Mucosa of stomach (tissue), 1 donor: ENCODE measurements at regions not wholly inside any gene's neighbourhood (a gene's known extent, or its start where the extent isn't known, plus 50 kb on each side); places are given as distances from the start of the nearest gene placed in this dataset.
A peak's percentile ranks its signal among the peaks of the same experiment; 100 is the strongest.
"Not testable (repeated sequence)": the region's sequence is repeated elsewhere in the genome, so short reads cannot be mapped to it uniquely, and the experiment has no call there.

Source experiments
- H3K27me3 ChIP-seq: one replicate; pipeline ENCODE4 v1.7.0; 2013; ENCODE audit warnings: mild to moderate bottlenecking, low read length; ENCODE audit not compliant: control insufficient read depth, insufficient read depth
- H3K36me3 ChIP-seq: one replicate; pipeline ENCODE4 v1.7.0; 2013; ENCODE audit warnings: low read length; ENCODE audit not compliant: control insufficient read depth, insufficient read depth
- H3K4me1 ChIP-seq: one replicate; pipeline ENCODE4 v1.7.0; 2013; ENCODE audit warnings: mild to moderate bottlenecking, low read length; ENCODE audit not compliant: control insufficient read depth, insufficient read depth
- H3K4me3 ChIP-seq: one replicate; pipeline ENCODE4 v1.7.0; 2013; ENCODE audit warnings: low read length
- H3K9ac ChIP-seq: one replicate; pipeline ENCODE4 v1.7.0; 2013; ENCODE audit warnings: mild to moderate bottlenecking, low read length, moderate library complexity
- H3K9me3 ChIP-seq: one replicate; pipeline ENCODE4 v1.7.0; 2013; ENCODE audit warnings: mild to moderate bottlenecking, low read length, moderate library complexity; ENCODE audit not compliant: control insufficient read depth
- donor health status: Pancreatic carcinoma.

DNA sequence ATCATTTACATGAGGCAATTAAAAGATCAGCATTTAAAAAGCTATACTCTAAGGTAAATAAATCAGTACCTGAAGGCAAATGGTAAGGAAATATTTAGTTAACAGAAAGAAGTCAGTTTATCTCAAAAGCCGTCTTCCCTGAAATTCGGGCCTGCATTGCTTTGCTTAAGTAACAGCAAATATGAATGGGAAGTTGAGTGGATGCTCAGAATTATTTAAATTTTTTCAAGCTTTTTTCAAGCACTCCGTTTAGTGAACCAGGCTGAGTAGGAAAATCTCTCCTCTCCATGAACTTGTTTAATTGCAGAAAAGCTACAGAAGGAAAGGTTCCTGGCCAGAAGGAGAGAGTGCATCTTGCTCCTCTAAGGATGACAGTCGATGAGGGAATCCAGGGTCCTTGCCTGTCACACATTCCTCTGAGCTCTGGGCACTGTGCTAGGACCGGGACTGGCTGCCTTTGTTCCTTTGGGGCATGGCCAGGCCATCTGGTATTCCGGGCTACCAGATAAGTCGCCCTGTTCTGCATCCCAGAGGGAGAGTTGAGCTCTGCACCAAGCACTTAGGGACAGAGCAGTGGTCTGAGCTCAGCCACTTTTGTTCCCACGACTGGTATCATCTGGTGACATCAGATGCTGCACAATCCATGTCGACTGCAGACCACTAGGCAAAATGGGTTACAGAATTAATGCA is 77.6 kb downstream of the RIN2 start:
- Histone ChIP-seq H3K36me3 (no peaks in the 10 kb centered on the region), H3K4me1 (no peaks in the 10 kb centered on the region), H3K4me3 (no peak overlapping the region), H3K27me3 (no peaks in the 10 kb centered on the region), H3K9ac (no peak overlapping the region), H3K9me3 (no peaks in the 10 kb centered on the region)

DNA sequence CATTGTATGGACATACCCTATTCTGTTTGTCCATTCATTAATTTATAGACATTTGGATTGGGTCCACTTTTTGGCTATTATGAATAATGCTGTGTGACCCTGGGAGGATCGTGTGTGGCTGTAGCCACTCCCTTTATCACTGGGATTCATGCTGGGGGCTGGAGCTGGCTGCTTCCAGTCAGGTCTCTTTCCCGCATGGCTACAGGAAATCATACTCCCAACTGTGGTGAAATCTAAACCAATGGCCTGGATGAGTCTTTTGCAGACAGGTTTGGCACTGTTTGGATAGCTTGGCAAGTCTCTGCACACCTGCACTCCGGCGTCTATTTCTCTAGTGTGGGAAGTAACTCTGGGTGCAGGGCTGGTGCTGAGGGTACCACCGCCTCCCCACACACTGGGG is 80.4 kb downstream of the RIN2 start:
- Histone ChIP-seq H3K4me3 (no peak overlapping the region), H3K4me1 (no peaks in the 10 kb centered on the region), H3K9ac (no peak overlapping the region)

GRCh38 chr20:19839053-19839452 is 81.0 kb downstream of the RIN2 start:
- H3K9ac ChIP-seq: no peak overlapping the region
- no peaks in the 10 kb centered on the region for H3K4me1 ChIP-seq
- H3K9me3 ChIP-seq: no peaks in the 10 kb centered on the region
- no peaks in the 10 kb centered on the region for H3K27me3 ChIP-seq
- H3K4me3 ChIP-seq: no peak overlapping the region
- no peaks in the 10 kb centered on the region for H3K36me3 ChIP-seq

More for the DNA sequence above, 80.4 kb downstream of the RIN2 start:
- Histone ChIP-seq H3K36me3 (no peaks in the 10 kb centered on the region), H3K9me3 (no peaks in the 10 kb centered on the region), H3K27me3 (no peaks in the 10 kb centered on the region)

DNA sequence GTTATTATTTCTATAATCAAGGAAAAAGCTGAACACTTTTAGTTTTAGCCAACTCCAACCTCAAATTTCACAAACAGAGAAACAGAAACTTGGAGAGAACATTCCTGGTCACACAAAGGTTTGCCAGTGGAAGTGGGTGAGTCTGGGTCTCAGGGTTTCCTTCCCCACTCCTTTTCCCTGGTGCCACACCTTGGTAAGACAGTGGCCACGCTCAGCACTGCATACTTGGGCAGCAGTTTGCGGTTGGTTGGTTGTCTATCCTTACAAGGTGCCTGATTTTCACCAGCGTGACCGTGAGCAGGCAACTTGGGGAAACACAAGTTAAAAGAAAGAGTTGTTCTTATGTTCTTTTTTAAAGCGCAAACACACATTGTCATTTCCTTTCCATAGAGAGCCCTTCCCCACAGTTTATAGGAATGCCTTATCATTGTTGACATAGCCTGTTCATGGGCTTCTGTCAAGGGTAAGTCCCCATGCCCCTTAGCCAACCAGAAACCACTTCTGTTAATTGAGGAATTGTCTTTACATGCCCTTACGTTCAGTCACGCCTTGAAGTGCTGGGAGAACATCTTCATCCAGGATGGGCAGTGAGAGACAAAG is 82.2 kb downstream of the RIN2 start:
- Histone ChIP-seq H3K4me3 (no peak overlapping the region), H3K27me3 (no peaks in the 10 kb centered on the region), H3K4me1 (no peaks in the 10 kb centered on the region), H3K9me3 (no peaks in the 10 kb centered on the region), H3K36me3 (no peaks in the 10 kb centered on the region), H3K9ac (no peak overlapping the region)

GRCh38 chr20:19841740-19842139 is 83.7 kb downstream of the RIN2 start:
- no peaks in the 10 kb centered on the region for H3K4me1 ChIP-seq
- no peaks in the 10 kb centered on the region for H3K9me3 ChIP-seq
- H3K4me3 ChIP-seq: no peak overlapping the region
- no peaks in the 10 kb centered on the region for H3K27me3 ChIP-seq
- no peak overlapping the region for H3K9ac ChIP-seq
- H3K36me3 ChIP-seq: no peaks in the 10 kb centered on the region

GRCh38 chr20:19844850-19845249 is 86.8 kb downstream of the RIN2 start:
- H3K9me3 ChIP-seq, H3K36me3 ChIP-seq: not testable (repeated sequence)

DNA sequence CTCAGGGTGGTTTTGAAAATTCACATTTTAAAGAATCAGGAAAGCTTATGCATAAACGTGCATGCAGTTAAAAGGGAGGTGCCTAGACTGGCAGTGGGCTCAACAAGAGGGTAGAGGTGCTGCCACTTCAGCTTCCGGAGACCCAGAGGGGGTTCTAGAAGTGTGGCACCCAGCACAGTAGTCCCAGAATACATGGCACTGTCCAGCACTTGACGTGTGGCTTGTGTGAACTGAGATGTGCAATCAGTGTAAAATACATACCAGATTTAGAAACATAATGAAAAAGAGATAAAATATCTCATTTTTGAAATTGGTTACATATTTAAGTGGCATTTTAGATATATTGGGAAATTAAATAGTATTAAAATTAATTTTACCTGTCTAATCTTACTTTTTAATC is 89.3 kb downstream of the RIN2 start:
- no peaks in the 10 kb centered on the region for H3K36me3 ChIP-seq
- no peak overlapping the region for H3K4me3 ChIP-seq
- H3K9me3 ChIP-seq: no peaks in the 10 kb centered on the region
- no peak overlapping the region for H3K9ac ChIP-seq
- no peaks in the 10 kb centered on the region for H3K27me3 ChIP-seq
- H3K4me1 ChIP-seq: peaks cover 6% of the 10 kb centered on the region

More at GRCh38 chr20:19844850-19845249, 86.8 kb downstream of the RIN2 start:
- not testable (repeated sequence) for H3K4me1 ChIP-seq, H3K27me3 ChIP-seq, H3K4me3 ChIP-seq, H3K9ac ChIP-seq

DNA sequence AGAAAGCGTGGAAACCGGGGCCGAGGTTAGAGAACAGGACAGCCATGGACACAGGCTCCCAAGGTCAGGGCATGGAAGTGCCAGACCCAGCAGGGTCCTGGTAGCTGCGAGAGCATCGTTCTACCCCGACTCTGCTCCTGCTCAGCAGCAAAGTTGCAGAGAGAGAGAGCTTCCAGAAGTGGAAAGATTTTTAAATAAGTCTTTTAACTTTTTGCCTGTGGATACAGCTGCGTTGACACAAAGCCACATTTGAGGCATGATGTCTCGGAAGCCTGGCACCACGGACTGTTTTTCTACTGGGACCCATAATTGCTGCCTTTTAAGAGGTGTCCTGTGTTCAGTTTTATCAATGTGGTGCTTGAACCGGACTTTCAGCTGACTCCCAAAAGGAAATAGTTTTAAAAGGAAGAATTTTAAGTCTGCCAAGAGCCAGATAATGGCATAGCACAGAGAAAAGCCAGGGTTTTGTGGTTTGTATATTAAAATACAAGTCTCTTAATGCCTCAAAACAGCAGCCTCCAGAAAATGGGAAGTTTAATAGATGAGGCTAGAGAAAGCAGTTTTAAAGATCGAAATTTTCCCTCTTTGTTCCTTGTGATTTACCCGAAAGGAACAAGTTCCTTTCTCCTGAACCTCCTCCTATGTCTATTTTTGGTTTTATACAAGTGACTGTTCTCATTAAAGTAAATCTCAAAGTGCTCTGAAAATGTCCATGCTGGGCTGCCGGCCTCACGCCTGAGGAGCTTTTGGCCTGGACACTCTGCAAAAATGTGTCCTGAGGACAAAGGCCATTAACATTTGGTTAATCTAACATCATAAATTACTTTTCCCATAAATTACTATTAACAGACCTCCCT is 91.5 kb downstream of the RIN2 start:
- peak overlapping the region; percentile 24 for H3K9ac ChIP-seq

DNA sequence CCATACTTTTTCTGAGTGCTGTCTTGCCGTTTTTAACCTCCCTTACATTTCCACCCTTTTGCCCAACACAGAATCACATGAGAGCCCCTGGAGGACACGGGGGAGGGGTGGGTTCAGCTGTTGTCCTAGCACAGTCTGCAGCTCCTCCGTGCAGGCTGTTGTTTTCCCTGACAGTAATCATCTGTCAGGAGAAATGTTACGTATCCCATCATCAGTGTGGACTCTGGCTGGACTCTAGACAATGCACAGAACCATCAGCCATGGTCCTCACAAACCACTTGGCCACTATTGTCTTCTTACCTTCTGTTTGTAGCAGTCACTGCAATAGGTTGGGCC is 92.1 kb downstream of the RIN2 start:
- H3K4me1 ChIP-seq: peaks cover 6% of the 10 kb centered on the region
- no peaks in the 10 kb centered on the region for H3K27me3 ChIP-seq
- no peak overlapping the region for H3K4me3 ChIP-seq
- no peaks in the 10 kb centered on the region for H3K9me3 ChIP-seq
- no peaks in the 10 kb centered on the region for H3K36me3 ChIP-seq
- no peak overlapping the region for H3K9ac ChIP-seq

More for the DNA sequence above, 91.5 kb downstream of the RIN2 start:
- no peaks in the 10 kb centered on the region for H3K27me3 ChIP-seq
- H3K4me1 ChIP-seq: peaks cover 6% of the 10 kb centered on the region
- no peaks in the 10 kb centered on the region for H3K36me3 ChIP-seq
- no peak overlapping the region for H3K4me3 ChIP-seq
- H3K9me3 ChIP-seq: no peaks in the 10 kb centered on the region

GRCh38 chr20:19851861-19852260 is 93.8 kb downstream of the RIN2 start:
- Histone ChIP-seq H3K4me1 (peaks cover 6% of the 10 kb centered on the region), H3K36me3 (no peaks in the 10 kb centered on the region), H3K27me3 (no peaks in the 10 kb centered on the region), H3K9me3 (no peaks in the 10 kb centered on the region), H3K9ac (no peak overlapping the region), H3K4me3 (no peak overlapping the region)

- H3K4me1 ChIP-seq: no peaks in the 10 kb centered on the region
- H3K9me3 ChIP-seq: no peaks in the 10 kb centered on the region
- H3K27me3 ChIP-seq: no peaks in the 10 kb centered on the region
- no peak overlapping the region for H3K4me3 ChIP-seq
- no peak overlapping the region for H3K9ac ChIP-seq
- no peaks in the 10 kb centered on the region for H3K36me3 ChIP-seq
These were observed 97.4 kb downstream of the RIN2 start for GRCh38 chr20:19855416-19855815.
